GM06990 (cell line): ENCODE measurements at regions not wholly inside any gene's neighbourhood (a gene's known extent, or its start where the extent isn't known, plus 50 kb on each side); places are given as distances from the start of the nearest gene placed in this dataset.

ENCODE experiments used
- DNase-seq: peaks from one replicate; pipeline ENCODE4 v3.0.0-alpha.2; 2011; ENCODE audit not compliant: insufficient read length; ENCODE audit errors: extremely low read depth
- H3K27me3 ChIP-seq: replicated peaks from 2 replicates; pipeline ENCODE4 v1.6.0; 2011; ENCODE audit warnings: low read length; ENCODE audit not compliant: control insufficient read depth, insufficient read depth
- H3K36me3 ChIP-seq: 2 replicates; pipeline ENCODE4 v1.5.1; 2011; ENCODE audit warnings: low read length; ENCODE audit not compliant: control insufficient read depth, insufficient read depth
- H3K4me3 ChIP-seq: replicated peaks from 2 replicates; pipeline ENCODE4 v1.5.1; 2011; ENCODE audit warnings: low read depth, mild to moderate bottlenecking, control low read depth, low read length
- TF ChIP-seq, protein P1 (sequence below): IDR thresholded peaks from 2 replicates; pipeline ENCODE4 v1.5.1; 2011; ENCODE audit warnings: low read length, control low read depth, mild to moderate bottlenecking, inconsistent platforms; ENCODE audit not compliant: insufficient read depth, poor library complexity, severe bottlenecking

DNA sequence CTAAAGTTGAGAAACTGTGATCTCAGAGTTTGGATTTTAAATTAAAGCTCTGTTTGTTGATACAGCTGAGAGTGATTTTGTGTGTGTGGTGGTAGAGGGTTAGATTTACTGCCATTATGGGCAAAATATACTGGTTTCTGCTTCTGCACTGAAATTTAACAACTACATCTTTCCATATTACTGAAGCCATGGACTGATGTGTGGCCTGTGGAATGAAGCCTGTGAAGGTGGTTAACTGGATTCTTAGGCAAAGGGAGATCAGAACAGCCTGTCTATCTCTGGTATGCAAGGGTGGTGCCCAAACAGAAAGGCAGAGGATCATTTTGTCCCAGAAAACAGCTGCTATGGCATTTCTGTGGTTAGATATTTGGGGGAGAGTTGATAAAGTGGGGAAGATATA, 297.3 kb upstream of the THBS1 start:
- TF ChIP-seq, protein P1, sequence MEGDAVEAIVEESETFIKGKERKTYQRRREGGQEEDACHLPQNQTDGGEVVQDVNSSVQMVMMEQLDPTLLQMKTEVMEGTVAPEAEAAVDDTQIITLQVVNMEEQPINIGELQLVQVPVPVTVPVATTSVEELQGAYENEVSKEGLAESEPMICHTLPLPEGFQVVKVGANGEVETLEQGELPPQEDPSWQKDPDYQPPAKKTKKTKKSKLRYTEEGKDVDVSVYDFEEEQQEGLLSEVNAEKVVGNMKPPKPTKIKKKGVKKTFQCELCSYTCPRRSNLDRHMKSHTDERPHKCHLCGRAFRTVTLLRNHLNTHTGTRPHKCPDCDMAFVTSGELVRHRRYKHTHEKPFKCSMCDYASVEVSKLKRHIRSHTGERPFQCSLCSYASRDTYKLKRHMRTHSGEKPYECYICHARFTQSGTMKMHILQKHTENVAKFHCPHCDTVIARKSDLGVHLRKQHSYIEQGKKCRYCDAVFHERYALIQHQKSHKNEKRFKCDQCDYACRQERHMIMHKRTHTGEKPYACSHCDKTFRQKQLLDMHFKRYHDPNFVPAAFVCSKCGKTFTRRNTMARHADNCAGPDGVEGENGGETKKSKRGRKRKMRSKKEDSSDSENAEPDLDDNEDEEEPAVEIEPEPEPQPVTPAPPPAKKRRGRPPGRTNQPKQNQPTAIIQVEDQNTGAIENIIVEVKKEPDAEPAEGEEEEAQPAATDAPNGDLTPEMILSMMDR = no peak
- H3K4me3 ChIP-seq = no peak overlapping the region
- no peaks in the 10 kb centered on the region for H3K36me3 ChIP-seq
- no peaks in the 10 kb centered on the region for H3K27me3 ChIP-seq
- DNase-seq = no peak

DNA sequence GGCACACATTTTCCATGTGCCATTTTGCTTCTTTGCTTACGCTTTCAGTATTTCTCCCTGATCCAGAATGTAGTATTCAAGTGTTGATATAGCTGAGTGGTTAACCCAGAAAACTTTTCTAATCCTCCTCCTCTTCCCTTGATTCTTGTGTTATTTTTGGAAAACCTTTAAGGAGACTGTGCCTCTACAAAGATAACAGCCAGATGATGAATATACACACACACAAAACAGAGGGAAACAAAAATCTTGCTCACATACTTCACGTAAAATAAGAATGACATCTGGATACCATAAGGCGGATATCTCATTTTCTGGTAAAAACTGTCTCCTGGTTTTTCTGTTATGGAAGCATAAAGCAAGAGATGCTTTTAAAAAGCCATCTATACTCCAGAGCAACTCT, 295.8 kb upstream of the THBS1 start:
- Histone ChIP-seq H3K27me3 (no peaks in the 10 kb centered on the region), H3K4me3 (no peak overlapping the region), H3K36me3 (no peaks in the 10 kb centered on the region)
- TF ChIP-seq, protein P1 = no peak
- DNase-seq = no peak

DNA sequence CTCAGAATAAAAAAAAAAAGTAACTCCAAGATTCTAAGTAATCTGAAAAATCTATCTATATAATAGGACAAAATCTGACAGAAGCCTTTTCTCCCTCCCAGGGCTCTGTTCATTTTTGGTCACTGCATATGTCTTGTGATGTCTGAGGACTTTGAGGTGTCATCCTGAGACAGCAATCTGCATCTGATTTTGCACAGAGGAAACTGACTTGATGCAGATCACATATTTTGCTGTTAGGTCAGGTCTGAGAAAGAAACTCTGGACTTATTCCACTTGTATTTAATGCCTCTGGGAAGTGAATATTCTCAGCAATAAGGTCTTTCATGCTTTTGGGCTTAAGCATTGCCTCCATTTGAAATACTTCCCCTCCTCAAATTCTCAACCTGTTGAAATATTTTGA, 295.2 kb upstream of the THBS1 start:
- Histone ChIP-seq H3K4me3 (no peak overlapping the region), H3K27me3 (no peaks in the 10 kb centered on the region), H3K36me3 (no peaks in the 10 kb centered on the region)
- DNase-seq = no peak
- TF ChIP-seq, protein P1 = no peak

DNA sequence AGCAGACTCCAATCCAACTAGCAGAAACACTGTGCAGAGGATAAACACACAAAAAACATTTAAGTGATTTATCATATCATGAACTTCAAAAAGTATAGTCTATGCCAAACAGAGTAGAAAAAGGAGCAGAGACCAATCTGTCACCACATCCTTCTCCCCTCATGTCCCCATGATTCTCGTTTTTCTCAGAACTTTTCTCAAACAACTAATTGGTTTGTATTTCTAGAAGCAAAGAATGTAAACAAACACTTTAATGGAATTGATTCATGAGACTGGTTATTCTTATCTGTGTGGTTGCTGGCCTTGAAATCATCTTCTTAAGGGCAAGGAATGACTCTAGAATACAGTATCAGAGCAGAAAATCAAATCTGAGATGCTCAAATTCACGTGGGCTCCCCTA, 294.2 kb upstream of the THBS1 start:
- no peaks in the 10 kb centered on the region for H3K36me3 ChIP-seq
- H3K27me3 ChIP-seq = no peaks in the 10 kb centered on the region
- H3K4me3 ChIP-seq = no peak overlapping the region
- TF ChIP-seq, protein P1 = no peak
- DNase-seq = no peak

DNA sequence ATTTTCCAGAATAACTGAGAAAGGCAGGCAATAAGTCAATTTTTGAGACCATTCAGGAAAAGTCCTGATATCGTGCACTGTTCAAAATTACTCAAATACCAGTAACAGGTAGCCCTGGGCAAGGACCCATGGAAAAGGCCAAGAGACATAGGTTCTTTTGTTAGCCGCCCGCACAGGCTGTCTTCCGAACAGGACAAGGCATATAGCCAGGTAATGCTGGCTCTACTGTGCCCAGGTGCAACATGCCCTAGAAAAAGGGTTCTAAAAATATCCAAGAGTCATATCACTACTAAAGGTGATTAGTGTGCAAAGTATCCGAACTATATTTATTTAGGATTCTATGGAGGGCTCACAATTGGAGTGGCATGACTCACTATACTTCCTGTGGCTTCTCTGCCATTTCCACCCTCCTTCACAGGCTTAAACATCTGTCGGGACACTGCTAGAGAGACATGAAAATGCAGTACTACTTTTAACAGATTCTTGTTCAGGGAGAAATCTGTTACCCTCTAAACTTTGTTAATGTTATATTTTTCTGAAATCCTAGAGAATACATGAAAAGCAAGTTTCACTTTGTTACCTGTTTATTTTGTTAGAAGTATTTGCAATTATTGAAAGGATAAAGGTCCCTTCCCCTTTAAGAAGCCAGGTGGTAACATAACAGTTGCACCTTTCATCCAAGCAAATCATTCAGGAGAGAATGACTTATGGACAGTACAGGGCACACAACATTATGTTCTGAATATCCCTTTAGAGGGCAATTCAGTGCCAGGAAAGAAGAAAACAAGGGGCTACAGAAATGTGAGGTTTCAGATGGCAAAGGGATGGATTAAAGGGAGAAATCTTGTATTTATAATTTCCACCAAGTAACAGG, 293.3 kb upstream of the THBS1 start:
- TF ChIP-seq, protein P1 = no peak
- Histone ChIP-seq H3K27me3 (no peaks in the 10 kb centered on the region), H3K4me3 (no peak overlapping the region), H3K36me3 (no peaks in the 10 kb centered on the region)
- no peak for DNase-seq
